Body of pancreas (tissue), 4 donors: ENCODE measurements at regions not wholly inside any gene's neighbourhood (a gene's known extent, or its start where the extent isn't known, plus 50 kb on each side); places are given as distances from the start of the nearest gene placed in this dataset.

Experiments used
- ATAC-seq: fragments of 150-250 bp; one replicate; pipeline ENCODE4 v1.9.1; 2016
- DNase-seq, 4 donors: peaks; one replicate each; pipeline ENCODE4 v3.0.0-alpha.2; 2019
- H3K27ac ChIP-seq, 4 donors: fragments of 200-600 bp; sonication (generic); 1 replicate in 3 of 4; 2 replicates in 1 of 4; pipeline versions ENCODE4 v1.5.1 to v1.6.1; 2016 to 2019; ENCODE audit warnings: mild to moderate bottlenecking in 1 of 4, mixed read lengths in 1 of 4, moderate library complexity in 1 of 4
- H3K27me3 ChIP-seq, 2 donors: fragments of 200-600 bp; sonication (generic); one replicate each; pipeline ENCODE4 v1.6.0; 2016; ENCODE audit warnings: mild to moderate bottlenecking in 1 of 2
- H3K36me3 ChIP-seq, 2 donors: fragments of 200-600 bp; sonication (generic); replicated peaks in 1 of 2; 2 replicates each; pipeline ENCODE4 v1.5.1; 2016; ENCODE audit warnings: low read depth in 2 of 2; ENCODE audit not compliant: insufficient read depth in 1 of 2
- H3K4me1 ChIP-seq: fragments of 200-600 bp; sonication (generic); one replicate; pipeline ENCODE4 v1.6.0; 2016
- H3K4me3 ChIP-seq, 2 donors: fragments of 200-600 bp; sonication (generic); 1 replicate in 1 of 2; 2 replicates in 1 of 2; pipeline ENCODE4 v1.5.1; 2016 to 2019
- H3K9me3 ChIP-seq, 3 donors: fragments of 200-600 bp; sonication (generic); 1 replicate in 2 of 3; 2 replicates in 1 of 3; pipeline ENCODE4 v1.5.1; 2016
- CTCF ChIP-seq, 7 experiments: fragments of 450-650 bp in 4 of 7; fragments of 200-600 bp in 3 of 7; sonication (generic) in 3 of 7; IDR thresholded peaks; one replicate each; pipeline ENCODE4 v1.5.1; 2016 to 2019; ENCODE audit warnings: antibody characterized with exemption in 7 of 7
- POLR2A ChIP-seq, 3 donors: fragments of 450-650 bp; IDR thresholded peaks; one replicate each; pipeline ENCODE4 v1.6.1; 2016; ENCODE audit warnings: antibody characterized with exemption in 3 of 3, mild to moderate bottlenecking in 2 of 3
- WGBS, 2 donors: methylation state at CpG; one replicate each; pipeline ENCODE4 v1.1.5; 2017; 5-methylcytosine and 5-hydroxymethylcytosine counted together
- intact Hi-C: fragments of 100-400 bp; cut with DNase I; formaldehyde crosslinking; loops from one replicate; pipeline ENCODE4 v1.15.1; 2023

GRCh38 chr4:62159306-62159705 lies 959.2 kb downstream of the ADGRL3 start:
- H3K27me3 ChIP-seq: no peaks in the 10 kb centered on the region
- H3K27ac ChIP-seq: no peak overlapping the region
- H3K4me1 ChIP-seq: no peaks in the 10 kb centered on the region
- ATAC-seq: no peak
- 40 to 44% methylated on average over 1 of the region's 1 CpG for WGBS, 2 donors
- TF ChIP-seq POLR2A (IDR thresholded peaks at IDR 0.05): no peak
- no peak overlapping the region for H3K4me3 ChIP-seq
- no peak for DNase-seq
- intact Hi-C loops: no loop called here
- no peaks in the 10 kb centered on the region for H3K36me3 ChIP-seq
- peaks cover 0 to 3% (median 0%) of the 10 kb centered on the region in 3 donors for H3K9me3 ChIP-seq

GRCh38 chr4:62156205-62156604 lies 956.1 kb downstream of the ADGRL3 start:
- H3K27me3 ChIP-seq: no peaks in the 10 kb centered on the region
- no peak overlapping the region for H3K27ac ChIP-seq
- ATAC-seq: no peak
- 68 to 90% methylated on average over 1 of the region's 1 CpG for WGBS, 2 donors
- DNase-seq: no peak
- no peak overlapping the region for H3K4me3 ChIP-seq
- no peak for TF ChIP-seq POLR2A (IDR thresholded peaks at IDR 0.05)
- H3K9me3 ChIP-seq: no peaks in the 10 kb centered on the region
- intact Hi-C loops: no loop called here
- no peaks in the 10 kb centered on the region for H3K36me3 ChIP-seq
- H3K4me1 ChIP-seq: no peaks in the 10 kb centered on the region

DNA sequence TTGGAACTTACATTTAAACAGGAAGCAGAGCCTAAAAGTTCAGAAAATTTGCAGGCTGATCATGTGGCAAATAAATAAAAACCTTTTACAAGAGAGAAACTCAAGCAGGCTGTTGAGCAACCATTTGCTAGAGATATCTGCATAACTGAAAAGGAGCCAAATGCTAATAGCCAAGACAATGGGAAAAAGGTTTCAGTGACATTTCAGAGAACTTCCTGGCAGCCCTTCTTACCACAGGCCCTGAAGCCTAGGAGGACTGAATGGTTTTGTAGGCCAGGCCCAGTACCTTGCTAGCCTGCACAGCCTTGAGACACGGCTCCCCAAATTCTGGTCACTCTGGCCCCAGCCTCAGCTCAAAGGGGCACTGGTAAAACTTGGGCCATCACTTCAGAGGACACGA lies 945.1 kb downstream of the ADGRL3 start:
- Histone ChIP-seq H3K4me3 (no peak overlapping the region), H3K4me1 (no peaks in the 10 kb centered on the region), H3K27ac (no peak overlapping the region), H3K27me3 (no peaks in the 10 kb centered on the region), H3K9me3 (no peaks in the 10 kb centered on the region), H3K36me3 (no peaks in the 10 kb centered on the region)
- no peak for TF ChIP-seq POLR2A (IDR thresholded peaks at IDR 0.05)
- no peak for TF ChIP-seq CTCF (IDR thresholded peaks at IDR 0.05)
- DNase-seq: no peak
- intact Hi-C loops: no loop called here
- WGBS, 2 donors: 33 to 64% methylated on average over 1 to 2 of the region's 2 CpGs
- no peak for ATAC-seq

DNA sequence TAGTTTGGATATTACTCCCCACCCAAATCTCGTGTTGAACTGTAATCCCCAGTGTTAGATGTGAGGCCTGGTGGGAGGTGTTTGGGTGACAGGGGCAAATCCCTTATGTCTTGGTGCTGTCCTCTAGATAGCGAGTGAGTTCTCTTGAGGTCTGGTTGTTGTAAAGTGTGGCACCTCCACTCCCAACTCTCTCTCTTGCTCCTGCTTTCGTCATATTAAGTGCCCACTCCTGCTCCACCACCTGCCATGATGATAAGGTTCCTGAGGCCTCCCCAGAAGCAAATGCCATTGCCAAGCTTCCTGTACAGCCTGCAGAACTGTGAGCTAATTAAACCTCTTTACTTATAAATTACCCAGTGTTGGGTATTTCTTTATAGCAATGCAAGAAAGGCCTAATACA lies 944.3 kb downstream of the ADGRL3 start:
- no peak overlapping the region for H3K4me3 ChIP-seq
- DNase-seq: no peak
- ATAC-seq: no peak
- no peaks in the 10 kb centered on the region for H3K9me3 ChIP-seq
- H3K27me3 ChIP-seq: no peaks in the 10 kb centered on the region
- TF ChIP-seq POLR2A (IDR thresholded peaks at IDR 0.05) (no peak), CTCF (IDR thresholded peaks at IDR 0.05) (no peak)
- no peaks in the 10 kb centered on the region for H3K4me1 ChIP-seq
- intact Hi-C loops: no loop called here
- 58 to 60% methylated on average over 3 of the region's 3 CpGs for WGBS, 2 donors
- no peaks in the 10 kb centered on the region for H3K36me3 ChIP-seq
- no peak overlapping the region for H3K27ac ChIP-seq

DNA sequence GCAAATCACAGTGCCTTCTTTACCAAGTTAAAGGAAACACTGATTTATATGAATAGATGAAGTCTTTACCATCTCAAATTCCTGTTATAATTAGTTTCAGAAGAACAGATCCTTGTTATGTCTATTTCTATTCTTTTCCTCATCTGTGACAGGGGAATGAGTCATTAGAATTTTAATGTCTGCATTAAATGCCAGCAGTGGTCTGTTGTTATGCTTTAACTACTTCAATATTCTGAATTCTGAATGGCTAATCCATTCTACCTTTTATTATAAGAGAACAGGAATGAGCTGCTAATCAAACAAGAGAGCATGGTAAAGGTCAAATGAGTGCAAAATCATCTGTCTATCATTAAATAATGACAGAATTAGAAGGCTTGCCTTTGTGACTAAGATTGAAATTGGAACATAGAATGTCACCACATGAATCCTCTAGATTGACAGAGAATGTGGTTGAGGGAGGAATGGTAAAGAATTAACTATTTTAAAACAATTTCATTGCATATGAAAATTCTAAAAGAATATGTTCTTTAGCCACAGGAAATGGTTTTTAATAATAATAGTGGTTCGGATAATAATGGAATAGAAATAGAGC lies 935.5 kb downstream of the ADGRL3 start:
- TF ChIP-seq CTCF (IDR thresholded peaks at IDR 0.05) (no peak), POLR2A (IDR thresholded peaks at IDR 0.05) (no peak)
- no peak overlapping the region for H3K27ac ChIP-seq
- DNase-seq: no peak
- peaks cover 0 to 8% (median 0%) of the 10 kb centered on the region in 3 donors for H3K9me3 ChIP-seq
- no peak for ATAC-seq
- H3K36me3 ChIP-seq: no peaks in the 10 kb centered on the region
- H3K4me1 ChIP-seq: no peaks in the 10 kb centered on the region
- intact Hi-C loops: no loop called here
- 34 to 56% methylated on average over 1 of the region's 1 CpG for WGBS, 2 donors
- H3K27me3 ChIP-seq: no peaks in the 10 kb centered on the region
- H3K4me3 ChIP-seq: no peak overlapping the region

- intact Hi-C loops: no loop called here
- Histone ChIP-seq H3K4me3 (no peak overlapping the region), H3K36me3 (no peaks in the 10 kb centered on the region), H3K27me3 (no peaks in the 10 kb centered on the region), H3K27ac (no peak overlapping the region), H3K4me1 (no peaks in the 10 kb centered on the region), H3K9me3 (peaks cover 0 to 10% (median 0%) of the 10 kb centered on the region in 3 donors)
- WGBS, 2 donors: 47 to 60% methylated on average over 6 of the region's 6 CpGs
- no peak for TF ChIP-seq POLR2A (IDR thresholded peaks at IDR 0.05)
- no peak for TF ChIP-seq CTCF (IDR thresholded peaks at IDR 0.05)
- DNase-seq (no peak), ATAC-seq (no peak)
Measured at GRCh38 chr4:62133977-62134376, 933.9 kb downstream of the ADGRL3 start.
